GM18505 (cell line): ENCODE measurements at regions not wholly inside any gene's neighbourhood (a gene's known extent, or its start where the extent isn't known, plus 50 kb on each side); places are given as distances from the start of the nearest gene placed in this dataset.
"Not testable (repeated sequence)": the region's sequence is repeated elsewhere in the genome, so short reads cannot be mapped to it uniquely, and the experiment has no call there.

Source experiments
- ATAC-seq: cut with Tn5 transposase; IDR thresholded peaks from one replicate; pipeline ENCODE4 v1.9.1; 2021; ENCODE audit not compliant: unreplicated experiment
- POLR2A ChIP-seq: IDR thresholded peaks from 4 replicates; pipeline ENCODE4 v1.6.1; 2011; ENCODE audit warnings: borderline replicate concordance; ENCODE audit not compliant: insufficient read depth, insufficient read length; ENCODE audit errors: extremely low read depth

DNA sequence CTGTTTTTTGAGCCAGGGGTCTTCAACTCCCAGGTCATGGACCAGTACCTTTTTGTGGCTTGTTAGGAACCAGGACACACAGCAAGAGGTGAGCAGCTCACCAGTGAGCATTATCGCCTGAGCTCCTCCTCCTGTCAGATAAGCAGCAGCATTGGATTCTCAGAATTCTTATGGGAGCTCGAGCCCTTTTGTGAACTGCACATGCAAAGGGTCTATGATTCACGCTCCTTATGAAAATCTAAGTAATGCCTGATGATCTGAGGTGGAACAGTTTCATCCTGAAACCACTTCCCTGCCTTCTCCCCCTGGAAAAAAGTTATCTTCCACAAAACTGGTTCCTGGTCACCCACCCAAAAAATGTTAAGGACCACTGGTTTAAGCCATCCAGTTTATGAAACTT lies 1047.6 kb downstream of the OTOL1 start:
- TF ChIP-seq POLR2A: no peak
- ATAC-seq: no peak

DNA sequence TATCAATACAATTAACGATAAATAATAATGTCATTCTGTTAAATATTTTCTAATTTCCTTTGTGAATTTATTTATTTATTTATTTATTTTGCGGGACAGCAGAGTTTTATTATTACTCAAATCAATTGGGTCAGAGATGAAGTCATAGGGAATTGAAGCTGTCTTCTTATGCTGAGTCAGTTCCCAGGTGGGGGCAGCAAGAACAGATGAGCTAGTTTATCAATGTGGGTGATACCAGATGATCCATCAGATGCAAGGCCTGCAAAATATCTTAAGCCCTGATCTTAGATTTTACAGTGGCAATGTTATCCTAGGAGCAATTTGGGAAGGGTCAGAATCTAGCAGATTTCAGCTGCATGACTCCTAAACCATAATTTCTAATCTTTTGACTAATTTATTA lies 1050.3 kb downstream of the OTOL1 start:
- TF ChIP-seq POLR2A: no peak
- no peak for ATAC-seq

DNA sequence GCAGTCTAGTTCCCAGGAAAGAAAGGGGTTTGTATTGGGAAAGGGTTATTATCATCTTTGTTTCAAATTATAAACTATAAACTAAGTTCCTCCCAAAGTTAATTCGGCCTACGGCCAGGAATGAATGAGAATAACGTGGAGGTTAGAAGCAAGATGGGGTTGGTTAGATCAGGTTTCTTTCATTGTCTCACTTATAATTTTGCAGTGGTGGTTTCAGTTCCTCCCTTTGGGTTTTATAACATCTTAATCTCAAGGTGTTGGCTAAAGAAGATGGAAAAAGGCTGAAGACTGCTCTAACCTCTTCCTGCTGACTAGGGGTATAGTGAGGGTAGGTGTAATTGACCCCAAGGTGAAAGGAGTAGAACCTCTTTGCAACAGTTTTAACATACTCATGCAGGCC lies 1050.7 kb downstream of the OTOL1 start:
- ATAC-seq: no peak
- no peak for TF ChIP-seq POLR2A

GRCh38 chr3:162555761-162556160 lies 1059.2 kb downstream of the OTOL1 start:
- no peak for ATAC-seq
- no peak for TF ChIP-seq POLR2A

GRCh38 chr3:162558016-162558415 lies 1061.4 kb downstream of the OTOL1 start:
- no peak for ATAC-seq
- no peak for TF ChIP-seq POLR2A

DNA sequence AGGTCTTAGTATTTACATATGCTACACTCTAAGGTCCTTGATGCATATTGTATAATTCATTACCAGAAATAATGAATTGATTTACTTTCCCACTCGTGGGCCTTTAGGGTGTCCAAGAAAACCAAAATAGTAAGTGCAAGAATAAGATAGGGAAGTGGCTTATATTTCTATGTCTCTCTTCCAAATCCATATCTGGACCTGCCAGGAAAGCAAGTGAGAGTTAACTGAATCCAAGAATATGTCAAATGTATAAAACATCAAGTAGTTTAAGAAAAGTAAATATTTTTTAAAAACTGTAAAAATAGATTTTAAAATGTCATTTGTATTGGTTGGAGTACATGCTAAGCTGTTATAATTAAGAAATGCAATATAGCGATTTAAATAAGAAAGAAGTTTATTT lies 1072.1 kb downstream of the OTOL1 start:
- TF ChIP-seq POLR2A: no peak
- no peak for ATAC-seq

DNA sequence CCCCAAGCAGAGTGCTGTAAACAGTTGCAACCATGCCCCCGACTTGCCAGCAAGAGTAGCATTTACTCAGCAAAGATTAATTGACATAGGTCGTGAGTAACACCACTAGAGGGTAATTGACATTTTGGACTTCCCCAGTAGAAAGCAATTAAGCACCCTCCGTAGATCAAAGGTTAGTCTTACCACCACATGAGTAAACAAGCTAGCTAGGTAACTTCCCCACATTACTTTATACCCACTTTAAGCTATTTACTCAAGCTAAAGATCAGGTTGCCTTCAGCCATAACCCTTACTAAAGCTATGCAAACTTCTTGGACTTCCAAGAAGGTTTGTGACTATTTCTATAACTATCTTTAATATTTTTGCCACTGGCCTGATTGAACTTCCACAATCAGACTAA lies 1072.7 kb downstream of the OTOL1 start:
- no peak for ATAC-seq
- no peak for TF ChIP-seq POLR2A

DNA sequence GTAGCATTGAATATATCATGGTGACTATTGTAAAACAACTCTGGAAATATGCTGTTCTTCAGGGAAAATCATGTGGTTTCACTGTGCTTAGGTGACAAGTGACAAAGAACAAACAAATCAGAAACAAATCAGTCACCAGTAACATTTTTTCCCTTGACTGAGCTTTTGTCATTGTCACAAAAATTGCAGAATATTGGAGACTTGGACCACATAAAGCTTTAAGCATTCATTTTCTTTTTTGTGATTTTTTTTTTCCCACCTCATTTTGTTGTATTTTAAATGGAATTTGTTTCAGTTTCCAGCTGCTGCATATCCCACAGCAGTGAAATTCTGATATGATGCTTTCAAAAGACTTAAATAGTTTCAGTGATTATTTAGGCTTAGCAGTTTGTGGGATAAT lies 1088.4 kb downstream of the OTOL1 start:
- no peak for TF ChIP-seq POLR2A
- ATAC-seq: no peak

GRCh38 chr3:162586591-162586990 lies 1090.0 kb downstream of the OTOL1 start:
- TF ChIP-seq POLR2A: no peak
- ATAC-seq: no peak

DNA sequence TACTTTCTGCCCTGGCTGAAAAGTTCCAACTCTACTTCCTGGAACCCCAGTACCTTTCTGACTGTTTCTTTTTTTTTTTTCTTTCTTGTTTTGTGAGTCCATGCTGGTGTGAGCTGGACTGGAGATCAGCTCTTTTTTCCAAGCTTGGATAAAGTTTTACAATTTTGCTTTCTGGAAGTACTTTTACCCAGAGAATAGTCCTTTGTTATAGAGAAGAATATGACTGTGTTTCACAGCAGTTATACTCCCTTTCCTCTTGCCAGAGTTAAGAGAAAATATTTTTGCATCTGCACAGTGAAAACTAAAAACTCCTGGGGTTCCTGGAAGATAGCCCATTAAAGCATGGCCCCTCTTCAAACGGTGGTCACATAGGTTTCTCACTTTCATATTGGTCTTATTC lies 1100.6 kb downstream of the OTOL1 start:
- no peak for TF ChIP-seq POLR2A
- ATAC-seq: no peak

DNA sequence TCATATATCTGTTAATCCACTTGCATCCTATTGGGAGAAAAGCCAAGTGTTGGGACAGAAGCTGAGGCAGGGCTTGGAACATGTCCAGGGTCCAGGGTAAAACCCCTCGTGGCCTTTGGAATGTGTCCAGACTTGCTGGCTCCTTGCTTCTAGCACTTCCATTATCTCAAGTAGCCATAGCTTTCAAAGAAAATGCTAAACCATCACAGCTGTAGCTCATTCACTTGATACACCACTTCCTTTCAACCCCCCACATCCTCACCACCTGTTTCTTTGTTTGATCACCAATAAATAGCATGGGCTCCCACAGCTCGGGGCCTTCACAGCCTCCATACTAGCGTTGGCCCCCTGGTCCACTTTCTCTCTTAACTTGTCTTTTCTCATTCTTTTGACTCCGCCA lies 1101.9 kb downstream of the OTOL1 start:
- not testable (repeated sequence) for ATAC-seq

DNA sequence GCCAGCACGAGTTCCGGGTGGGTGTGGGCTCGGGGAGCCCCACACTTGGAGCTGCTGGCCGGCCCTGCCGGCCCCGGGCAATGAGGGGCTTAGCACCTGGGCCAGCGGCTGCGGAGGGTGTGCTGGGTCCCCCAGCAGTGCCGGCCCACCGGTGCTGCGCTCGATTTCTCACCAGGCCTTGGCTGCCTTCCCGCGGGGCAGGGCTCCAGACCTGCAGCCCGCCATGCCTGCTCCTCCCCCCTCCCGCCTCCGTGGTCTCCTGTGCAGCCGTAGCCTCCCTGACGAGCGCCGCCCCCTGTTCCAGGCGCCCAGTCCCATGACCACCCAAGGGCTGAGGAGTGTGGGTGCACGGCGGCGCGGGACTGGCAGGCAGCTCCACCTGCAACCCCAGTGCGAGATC lies 1103.1 kb downstream of the OTOL1 start:
- not testable (repeated sequence) for ATAC-seq

DNA sequence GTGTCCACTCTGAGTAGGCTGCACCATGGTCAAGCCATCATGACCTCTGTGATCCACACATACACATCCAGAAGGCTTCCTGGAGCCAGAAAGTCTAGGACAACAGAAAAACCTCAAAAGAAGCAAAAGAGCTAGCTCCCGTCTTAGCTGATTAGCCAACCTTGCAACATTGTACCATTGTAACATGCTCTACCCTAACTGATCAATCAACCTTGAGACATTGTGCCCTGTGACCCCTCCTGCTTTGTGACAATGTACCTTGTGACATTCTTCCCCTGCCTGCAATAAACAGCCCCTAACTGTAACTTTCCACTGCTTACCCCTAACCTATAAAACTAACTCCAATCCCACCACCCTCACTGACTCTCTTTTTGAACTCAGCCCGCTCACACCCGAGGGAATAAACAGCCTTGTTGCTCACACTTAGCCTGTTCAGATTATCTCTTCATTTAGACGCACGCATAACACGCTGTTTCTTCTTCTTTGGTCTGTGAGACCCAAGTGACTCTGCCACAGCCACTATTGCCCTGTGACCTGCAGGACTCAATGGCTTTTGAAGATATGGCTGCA lies 1104.6 kb downstream of the OTOL1 start:
- no peak for TF ChIP-seq POLR2A
- ATAC-seq: no peak

- TF ChIP-seq POLR2A: no peak
- ATAC-seq: no peak
Measured at GRCh38 chr3:162602619-162603018, 1106.0 kb downstream of the OTOL1 start.

DNA sequence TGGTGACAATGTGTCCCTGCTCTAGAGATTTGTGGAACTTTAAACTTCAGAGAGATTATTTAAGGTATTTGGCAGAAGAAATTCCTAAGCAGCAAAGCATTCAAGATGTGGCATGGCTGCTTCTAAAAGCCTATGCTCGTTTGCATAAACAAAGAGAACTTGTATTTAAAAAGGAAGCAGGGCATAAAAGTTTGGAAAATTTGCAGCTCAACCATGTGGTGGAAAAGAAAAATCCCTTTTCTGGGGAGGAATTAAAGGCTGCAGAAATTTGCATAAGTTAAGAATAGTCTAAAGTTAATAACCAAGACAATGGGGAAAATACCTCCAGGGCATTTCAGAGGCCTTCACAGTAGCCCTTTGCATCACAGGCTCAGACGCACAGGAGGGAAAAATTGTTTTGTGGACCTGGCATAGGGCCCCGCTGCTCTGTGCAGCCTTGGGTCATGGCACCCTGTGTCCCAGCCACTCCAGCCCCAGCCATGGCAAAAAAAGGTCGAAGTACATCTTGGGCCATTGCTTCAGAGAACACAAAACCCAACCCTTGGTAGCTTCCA lies 1109.1 kb downstream of the OTOL1 start:
- TF ChIP-seq POLR2A: no peak
- ATAC-seq: no peak
